HK-2 (cell line): ENCODE measurements at regions not wholly inside any gene's neighbourhood (a gene's known extent, or its start where the extent isn't known, plus 50 kb on each side); places are given as distances from the start of the nearest gene placed in this dataset.
A peak's percentile ranks its signal among the peaks of the same experiment; 100 is the strongest.

Experiments used
- DNase-seq: peaks from one replicate; pipeline ENCODE4 v3.0.0-alpha.2; 2018; ENCODE audit not compliant: unreplicated experiment

DNA sequence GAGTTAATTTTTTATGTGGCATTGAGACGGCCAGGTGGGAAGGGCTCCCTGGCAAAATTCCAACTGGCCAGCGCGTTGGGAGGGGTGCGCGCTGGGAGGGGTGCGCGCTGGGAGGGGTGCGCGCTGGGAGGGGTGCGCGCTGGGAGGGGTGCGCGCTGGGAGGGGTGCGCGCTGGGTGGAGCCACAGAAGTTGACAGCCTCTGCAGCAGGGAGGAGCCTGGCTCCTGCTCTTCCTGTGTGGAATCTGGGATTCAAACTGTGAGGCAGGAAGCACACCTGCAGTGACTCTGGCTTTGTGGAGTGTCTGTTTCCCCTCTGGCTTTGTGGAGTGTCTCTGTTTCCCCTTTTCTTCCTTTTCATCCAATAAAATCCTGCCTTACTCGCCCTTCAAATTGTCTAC lies 147.9 kb upstream of the CBLN2 start:
- no peak for DNase-seq

DNA sequence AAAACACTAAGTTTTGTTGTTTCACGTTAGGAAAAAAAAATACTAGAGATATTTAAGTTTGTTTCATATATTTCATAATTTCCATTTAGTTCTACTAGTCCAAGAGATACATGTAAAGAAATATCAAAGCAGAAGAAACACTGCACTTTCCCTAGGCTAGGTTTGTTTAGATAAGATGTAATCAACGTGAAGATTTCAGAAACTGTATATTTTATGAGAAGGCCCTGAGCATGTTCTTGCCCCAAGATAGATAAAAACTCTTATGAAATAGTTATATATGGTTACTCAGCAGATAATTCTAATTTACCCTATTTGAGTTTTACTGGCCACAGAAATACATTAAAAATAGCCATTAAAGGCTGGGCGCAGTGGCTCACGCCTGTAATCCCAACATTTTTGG lies 143.6 kb upstream of the CBLN2 start:
- DNase-seq = no peak

DNA sequence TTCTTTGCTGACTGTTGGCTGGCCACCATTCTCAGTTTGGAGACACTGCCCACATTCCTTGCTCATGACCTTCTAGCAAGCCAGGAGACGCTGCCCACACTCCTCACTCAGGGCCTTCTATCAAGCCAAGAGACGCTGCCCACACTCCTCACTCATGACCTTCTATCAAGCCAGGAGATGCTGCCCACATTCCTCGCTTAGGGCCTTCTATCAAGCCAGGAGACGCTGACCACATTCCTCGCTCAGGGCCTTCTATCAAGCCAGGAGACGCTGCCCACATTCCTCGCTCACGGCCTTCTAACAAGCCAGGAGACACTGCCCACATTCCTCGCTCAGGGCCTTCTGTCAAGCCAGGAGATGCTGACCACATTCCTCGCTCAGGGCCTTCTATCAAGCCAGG lies 131.3 kb upstream of the CBLN2 start:
- peak; percentile 13 for DNase-seq

DNA sequence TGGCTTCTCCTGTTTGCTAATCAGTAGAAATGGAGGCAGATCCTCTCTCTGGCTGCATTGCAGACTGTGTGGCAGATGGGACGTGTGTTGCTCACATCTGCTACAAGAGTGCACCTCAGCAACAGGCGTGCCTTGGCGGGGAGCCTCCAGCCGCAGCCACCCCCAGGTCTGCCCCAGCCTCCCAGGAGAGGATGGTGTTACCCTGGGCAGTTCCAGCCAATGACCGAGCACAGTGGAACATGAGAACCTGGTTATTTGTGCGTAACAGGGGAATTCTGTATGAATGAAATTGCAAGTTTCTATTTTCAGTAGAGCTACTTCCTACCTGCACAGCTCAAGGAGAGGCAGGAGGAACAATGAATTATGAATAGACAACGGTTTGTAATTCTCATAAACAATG lies 130.6 kb upstream of the CBLN2 start:
- no peak for DNase-seq

DNA sequence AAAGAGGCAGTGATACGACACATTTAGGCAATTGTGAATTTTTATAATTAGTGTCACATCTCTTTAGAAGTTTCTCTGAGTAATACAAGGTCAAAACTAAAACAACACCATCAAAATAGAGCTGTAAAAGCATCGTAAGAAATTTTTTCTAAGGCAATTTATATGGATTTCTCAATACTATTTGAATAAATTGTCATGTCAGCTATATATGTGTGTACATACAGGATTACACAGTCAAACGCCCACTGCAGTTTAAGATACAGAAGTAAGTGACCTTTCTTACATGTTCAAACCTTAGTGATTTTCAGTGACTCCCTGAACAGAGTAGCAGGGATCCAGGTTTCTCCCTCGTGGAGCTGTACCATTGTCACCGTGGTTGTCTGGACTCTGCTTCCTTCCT lies 129.1 kb upstream of the CBLN2 start:
- no peak for DNase-seq

DNA sequence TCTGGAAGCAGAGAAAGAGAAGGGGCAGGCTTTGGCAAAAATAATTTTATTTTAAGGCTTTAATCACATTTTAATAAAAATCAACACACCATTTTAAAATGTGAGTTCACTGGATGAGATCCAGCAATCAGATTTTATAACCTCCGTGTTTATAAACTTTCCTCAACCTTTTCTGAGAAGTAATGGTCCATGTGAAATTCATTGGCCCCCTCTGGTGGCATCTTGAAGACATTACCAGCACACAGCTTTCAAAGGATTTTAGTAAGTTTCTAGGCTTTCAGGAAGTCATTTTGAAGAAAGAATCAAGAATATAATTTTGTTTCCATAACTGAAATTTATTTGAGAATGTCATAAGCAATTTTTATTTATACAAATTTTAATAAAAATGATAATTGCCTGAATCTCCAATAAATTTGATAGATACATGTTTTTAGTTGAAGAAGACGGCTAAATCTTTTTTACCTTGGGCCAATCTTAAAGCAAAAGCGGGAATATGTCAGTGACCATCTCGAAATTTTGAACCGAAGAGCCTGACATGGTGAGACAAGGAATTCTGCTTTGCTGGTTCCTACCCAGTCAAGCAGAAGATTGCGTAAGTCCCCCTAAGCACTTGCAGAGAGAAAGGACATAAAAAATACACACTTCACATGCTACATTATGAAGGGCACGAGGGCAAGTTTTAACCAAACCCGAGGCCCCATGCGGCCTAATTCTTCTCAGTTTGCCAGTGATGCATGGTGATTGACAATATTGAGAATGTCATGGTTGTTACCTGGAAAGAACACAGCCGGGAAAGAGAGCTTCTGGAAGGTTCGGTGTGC lies 128.4 kb upstream of the CBLN2 start:
- no peak for DNase-seq

DNA sequence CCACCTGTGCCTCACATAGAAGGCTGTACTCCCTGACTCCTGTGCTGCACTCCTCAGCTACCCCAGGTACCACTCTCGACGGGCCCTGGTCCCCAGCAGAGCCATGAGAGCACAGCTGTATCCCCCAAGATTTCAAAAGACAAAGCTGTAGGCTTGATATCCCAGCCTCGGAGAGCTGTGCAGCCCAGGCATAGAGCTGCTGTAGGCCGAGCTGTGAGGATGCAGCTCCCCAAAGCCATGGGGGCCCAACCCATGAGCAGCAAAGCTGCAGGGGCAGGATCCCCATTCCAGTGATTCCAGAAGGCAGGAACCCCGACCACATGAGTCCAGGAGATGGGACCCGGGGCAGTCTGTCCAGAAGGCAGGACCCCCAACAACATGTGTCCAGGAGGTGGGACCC lies 123.8 kb upstream of the CBLN2 start:
- DNase-seq = no peak

DNA sequence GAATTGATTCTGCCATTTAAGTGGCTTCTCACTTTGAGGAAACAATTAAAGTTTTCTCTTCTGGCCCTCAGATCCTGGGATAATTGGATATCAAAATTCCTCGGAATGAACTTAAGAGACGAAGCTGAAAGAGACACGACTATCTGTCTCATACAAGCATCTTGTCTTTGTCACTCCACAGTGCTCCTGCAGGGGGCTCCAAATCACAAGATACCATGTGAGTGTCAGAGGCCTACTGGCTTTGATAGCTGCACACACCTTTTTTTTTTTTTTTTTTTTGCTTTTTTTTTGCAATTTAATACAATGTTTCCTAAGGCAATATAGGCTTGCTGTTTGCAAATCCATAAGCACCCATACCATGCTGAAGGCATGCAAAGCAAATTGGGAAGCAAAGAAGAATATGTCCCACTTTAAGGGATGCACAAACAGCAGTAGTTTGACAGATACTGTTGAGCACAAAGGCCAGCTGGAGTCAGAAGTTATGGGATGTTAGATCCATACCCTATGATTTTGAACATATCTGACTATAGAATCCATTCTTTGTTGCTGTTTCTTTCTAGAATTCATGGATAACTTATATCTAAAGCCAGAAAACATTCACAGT lies 109.0 kb upstream of the CBLN2 start:
- DNase-seq = peak; percentile 27

DNA sequence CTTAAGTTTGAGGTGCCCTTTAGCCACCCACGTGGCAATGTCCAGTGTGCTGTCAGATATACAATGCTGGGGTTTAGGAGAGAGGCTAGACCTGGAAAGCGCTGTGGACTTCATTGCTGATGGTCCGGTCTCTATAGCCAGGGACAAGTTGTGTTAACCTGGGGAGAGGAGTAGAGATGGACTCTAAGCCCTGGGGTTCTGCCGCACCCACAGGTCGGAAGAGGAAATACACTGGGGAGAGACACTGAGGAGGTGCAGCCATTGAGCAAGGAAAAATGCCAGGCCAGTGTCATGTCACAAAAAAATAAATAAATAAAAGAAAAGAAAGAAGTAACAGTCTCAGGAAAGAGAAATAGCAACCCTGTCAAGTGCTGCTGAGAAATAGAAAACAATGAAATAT lies 106.9 kb upstream of the CBLN2 start:
- DNase-seq = no peak

DNA sequence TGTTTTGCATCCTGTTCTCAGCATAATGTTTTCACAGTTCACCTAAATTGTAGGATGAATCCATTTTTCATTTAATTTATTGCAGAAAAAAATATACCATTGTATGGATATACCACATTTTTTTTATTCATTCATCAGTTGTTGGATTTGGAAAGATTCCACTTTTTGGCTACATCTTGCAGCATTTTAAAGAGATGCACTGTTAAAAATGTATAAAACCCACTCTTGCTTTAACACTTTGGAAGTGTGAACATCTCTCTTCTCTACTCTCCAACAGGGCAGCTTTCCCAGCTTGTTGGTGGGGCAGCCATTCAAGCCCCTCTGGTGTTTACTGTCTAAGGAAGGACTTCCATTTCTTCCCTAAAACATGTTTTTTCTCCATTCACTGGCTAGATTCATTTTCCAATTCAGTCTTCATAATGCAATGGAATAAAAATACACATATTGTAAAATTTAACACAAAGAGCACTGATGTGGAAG lies 104.4 kb upstream of the CBLN2 start:
- DNase-seq = no peak

DNA sequence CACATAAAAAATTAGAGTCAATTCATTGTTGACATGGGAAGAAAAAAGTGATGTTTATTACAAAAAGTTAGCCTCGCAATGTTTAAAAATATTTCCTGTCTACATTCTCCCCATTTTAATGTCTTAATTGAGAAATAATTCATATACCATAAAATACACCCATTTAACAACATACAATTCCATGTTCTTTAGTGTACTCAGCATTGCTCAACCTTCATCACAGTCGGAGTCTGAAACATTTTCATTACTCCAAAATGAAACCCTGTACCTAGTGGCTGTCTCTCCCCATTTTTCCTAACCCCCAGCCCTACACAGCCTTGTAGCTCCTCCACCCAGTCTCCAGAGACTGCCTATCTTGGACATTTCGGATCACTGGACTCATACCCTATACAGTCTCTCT lies 103.9 kb upstream of the CBLN2 start:
- no peak for DNase-seq

DNA sequence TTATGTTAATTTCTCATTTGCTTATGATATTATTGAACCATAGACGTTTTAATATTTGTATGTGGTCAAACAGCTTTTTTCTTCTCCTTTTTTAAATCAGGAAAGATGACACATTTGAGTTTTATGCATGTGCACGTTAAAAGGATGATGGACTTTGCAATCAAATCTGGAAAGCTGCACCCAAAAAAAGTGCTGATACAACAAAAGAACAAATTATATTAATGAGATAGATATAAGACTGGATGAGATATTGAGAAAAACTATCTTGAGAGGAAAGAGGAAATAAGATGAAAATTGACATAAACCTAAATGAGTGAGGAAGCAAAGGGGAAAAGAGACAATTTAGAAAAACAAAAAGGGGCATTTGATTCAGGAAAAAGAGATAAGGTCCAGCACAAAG lies 96.4 kb upstream of the CBLN2 start:
- DNase-seq = no peak

DNA sequence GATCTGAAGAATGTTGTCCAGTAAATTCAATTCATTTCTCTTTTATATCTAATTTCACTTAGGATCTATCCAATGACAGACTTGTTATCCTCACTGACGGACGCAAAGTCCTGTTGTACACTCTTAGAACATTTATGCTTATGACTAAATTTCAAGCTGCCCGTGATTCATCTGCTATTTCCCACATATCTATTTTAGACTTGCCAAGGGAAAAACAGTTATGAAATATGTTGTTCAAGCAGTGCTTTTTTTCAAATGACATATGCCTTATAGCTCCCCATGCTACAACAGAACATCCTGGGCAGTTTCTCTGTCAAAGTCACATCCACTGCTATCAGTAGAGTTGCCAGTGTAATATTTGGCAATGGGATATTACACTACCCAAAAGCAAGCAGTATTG lies 94.2 kb upstream of the CBLN2 start:
- no peak for DNase-seq

DNA sequence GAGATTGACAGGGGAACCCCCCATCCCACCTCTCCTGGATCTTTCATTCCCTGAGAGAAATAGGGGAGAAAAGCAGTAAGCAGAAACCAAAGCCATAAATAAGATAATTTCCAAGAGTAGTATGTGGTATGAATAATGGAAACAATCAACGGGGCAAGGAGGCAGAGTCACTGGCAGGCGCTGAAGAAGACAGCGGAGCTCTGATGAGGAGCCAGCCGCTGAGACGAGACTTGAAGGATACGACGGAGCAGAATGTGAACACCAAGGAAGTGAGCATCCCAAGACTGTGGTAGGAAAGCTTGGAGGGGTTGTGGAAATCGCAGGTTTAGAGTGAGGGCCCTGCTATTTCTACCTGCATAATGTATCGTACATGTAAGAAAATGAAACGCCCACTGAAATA lies 93.6 kb upstream of the CBLN2 start:
- no peak for DNase-seq

DNA sequence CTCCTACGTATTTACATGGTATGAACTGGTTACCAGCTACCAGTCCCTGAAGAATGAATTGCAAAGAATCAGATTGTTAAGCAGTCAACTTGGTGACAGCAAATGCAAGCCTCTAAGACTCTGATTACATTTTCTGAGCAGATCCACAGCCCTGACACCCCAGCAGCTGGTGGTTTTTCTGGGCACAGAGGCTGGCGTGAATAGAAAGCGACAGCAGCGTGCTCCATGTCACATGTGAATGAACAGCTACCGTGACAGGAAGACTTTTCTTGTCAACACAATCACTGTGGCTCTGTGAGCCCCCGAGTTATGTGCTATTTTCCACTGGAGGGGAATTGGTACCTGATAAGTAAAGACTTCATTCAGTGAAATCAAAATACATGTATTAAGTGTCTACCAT lies 93.2 kb upstream of the CBLN2 start:
- DNase-seq = no peak

DNA sequence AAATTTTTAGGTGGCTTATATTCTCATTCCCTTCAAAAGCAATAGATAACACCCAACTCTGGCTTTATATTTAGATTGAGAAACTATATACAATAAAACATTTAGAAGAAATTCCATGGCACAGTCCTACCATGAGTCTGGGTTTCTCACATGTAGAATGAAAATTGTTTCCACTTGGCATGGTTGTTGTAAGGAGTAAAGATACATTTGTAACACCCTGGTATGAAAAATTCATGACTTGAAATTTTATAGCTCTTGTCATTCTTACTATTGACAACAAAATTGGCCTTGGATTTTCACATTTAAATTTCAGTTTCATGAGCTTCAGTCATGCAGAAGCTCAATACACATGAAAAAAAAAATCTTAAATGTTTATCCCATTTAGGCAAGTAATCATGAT lies 92.5 kb upstream of the CBLN2 start:
- DNase-seq = no peak

DNA sequence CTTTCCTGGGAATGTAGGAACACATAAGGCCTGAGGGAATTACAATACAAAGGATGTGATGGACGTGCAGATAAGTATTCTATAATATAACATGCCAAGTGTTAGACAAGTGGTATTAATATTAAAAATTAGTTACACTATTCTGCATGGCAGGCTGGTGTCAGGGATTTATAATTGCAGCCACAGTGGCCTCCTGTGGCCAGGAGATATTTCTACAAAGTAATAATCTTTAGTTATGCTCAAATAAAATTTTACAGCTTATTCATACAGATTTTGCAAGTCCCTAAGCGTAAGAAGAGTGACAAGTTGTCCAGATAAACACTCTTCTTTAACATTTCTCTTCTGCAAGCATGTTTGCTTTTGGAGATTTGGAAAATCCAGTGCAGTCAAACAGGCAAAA lies 90.4 kb upstream of the CBLN2 start:
- no peak for DNase-seq

DNA sequence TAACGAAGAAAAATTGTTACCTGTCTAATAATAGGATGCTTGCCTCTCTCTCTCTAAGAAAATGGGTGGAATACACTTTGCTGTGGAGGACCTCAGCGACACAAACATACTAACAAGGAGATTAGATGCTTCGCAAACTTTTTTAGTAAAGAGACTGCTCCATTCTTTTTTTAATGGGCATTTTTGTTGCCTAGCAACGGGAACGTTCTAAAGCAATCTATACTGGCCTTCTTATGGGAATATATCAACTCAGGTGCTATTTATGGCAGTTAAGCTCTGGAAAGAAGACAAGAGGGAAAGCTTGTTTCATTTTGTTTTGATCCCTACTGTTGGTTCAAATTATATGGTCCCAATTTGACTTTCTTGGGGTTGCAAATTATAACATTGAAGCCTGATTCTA lies 86.8 kb upstream of the CBLN2 start:
- DNase-seq = no peak

DNA sequence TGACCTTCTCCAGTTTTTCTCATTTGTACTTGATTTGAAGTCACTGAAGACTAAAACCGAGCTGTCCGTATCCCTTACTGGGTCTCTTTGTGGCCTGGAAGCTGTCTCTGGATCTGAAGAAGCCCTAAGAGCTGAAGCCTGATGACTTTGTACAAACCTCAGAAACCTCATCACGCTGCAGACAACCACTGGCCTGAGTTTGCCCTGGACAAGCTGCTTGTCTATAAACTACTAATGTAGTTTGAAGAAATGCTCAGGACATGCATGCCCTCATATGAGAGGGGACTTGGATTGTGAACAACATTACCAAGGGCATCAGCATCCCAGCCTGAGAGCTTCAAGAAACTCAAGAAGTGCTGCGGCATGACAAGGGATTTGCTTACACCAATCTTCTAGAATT lies 79.3 kb upstream of the CBLN2 start:
- DNase-seq = no peak

DNA sequence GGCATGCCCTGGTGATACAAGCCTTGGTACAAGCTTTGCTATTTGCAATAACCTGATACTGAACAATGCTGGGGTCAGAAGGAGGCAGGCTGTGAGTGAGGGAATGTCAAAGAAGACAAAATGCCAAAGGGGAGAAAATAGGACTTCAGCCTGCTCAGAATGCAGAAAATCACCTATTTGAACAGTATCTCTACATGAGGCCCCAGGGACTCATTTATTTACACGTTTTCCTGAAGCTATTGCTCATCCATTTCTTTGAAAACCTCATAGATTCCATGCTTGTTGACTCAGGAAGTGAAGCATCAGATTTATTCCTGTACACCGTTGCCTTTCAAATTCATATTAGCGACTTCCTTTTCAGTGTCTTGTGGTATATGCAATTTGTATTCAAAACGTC lies 69.4 kb upstream of the CBLN2 start:
- no peak for DNase-seq

DNA sequence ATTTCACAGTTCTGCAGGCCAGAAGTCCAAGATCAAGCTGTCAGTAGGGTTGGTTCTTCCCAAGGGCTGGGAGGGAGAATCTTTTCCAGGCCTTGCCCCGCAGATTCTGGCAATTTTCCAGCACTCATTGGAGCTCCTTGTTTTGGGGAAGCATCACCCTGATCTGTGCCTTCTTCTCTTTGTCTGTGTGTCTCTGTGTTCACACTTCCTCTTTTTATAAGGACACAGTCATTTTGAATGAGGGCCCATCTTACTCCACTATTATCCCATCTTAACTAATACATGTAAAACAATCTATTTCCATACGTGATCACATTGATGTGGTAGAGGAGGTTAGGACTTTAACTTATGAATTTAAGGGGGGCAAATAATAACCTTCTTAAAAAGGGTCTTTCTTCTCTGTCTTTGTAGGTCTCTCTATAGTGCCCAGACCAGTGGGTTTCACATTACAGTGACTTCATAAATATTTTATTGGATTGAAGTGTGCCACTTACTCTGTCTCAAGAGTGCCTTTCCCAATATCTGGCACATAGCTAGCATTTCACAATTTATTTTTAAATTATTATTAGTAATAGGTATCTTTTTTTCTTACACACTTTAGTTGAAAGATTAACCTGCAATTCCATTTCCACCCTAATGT lies 68.9 kb upstream of the CBLN2 start:
- no peak for DNase-seq

DNA sequence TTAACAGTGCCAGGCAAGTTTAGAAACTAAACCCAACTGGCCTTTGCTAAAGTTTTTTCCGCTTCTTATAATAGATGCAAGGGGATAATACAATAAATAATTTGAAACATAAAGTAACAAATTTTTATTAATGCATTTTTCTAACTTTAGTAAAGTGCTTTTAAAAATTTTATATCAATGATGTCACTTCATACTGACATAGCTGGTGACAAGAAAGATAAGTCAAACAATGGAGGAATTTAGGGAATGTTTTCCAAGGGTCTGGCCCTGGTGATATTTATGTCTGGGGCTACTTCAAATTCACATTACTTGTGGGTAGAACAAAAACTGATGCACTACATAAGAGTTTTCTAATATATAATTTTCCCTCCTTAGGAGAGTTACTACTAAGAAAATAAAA lies 61.2 kb upstream of the CBLN2 start:
- no peak for DNase-seq

DNA sequence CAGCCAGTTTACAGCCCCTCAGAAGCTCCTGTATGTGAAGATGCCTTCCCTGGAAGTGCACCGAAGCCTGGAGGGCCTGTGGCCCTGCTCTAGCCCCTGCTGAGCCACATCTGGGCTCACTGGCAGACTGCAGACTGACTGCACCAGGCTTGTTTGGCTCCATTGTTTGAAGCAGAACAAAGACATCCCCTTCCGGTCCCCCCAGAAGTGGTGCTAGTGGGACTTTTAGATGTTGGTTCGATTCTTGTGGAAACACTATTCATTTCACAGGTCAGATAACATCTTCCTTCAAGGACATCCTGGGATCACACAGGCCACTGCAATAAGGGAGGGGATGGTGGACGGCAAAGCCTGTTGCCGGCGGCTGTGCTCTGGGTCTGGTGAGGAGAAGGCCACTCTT lies 57.8 kb upstream of the CBLN2 start:
- no peak for DNase-seq
